ENCODE measurements at regions not wholly inside any gene's neighbourhood (a gene's known extent, or its start where the extent isn't known, plus 50 kb on each side); places are given as distances from the start of the nearest gene placed in this dataset.

- DNase-seq (no peak), ATAC-seq (no peak)
- Histone ChIP-seq H3K27me3 (ENCODE audit: low read depth) (no peaks in the 10 kb centered on the region), H3K36me3 (no peaks in the 10 kb centered on the region), H3K27ac (no peak overlapping the region), H3K4me1 (no peaks in the 10 kb centered on the region), H3K4me3 (no peak overlapping the region), H3K9me3 (no peaks in the 10 kb centered on the region)
- no peak for TF ChIP-seq CTCF (IDR thresholded peaks at IDR 0.05)
- intact Hi-C loops (cut with DNase I) = no loop called here
Observed at GRCh38 chr9:120065151-120065550, 514.8 kb downstream of the CDK5RAP2 start.

- H3K27ac ChIP-seq = no peak overlapping the region
- H3K9me3 ChIP-seq = no peaks in the 10 kb centered on the region
- no peaks in the 10 kb centered on the region for H3K36me3 ChIP-seq
- intact Hi-C loops (cut with DNase I) = no loop called here
- H3K27me3 ChIP-seq (ENCODE audit: low read depth) = no peaks in the 10 kb centered on the region
- H3K4me1 ChIP-seq = no peaks in the 10 kb centered on the region
- ATAC-seq = no peak
- DNase-seq = no peak
- no peak for TF ChIP-seq CTCF (IDR thresholded peaks at IDR 0.05)
- H3K4me3 ChIP-seq = no peak overlapping the region
Observed at GRCh38 chr9:120045011-120045410, 535.0 kb downstream of the CDK5RAP2 start.

- intact Hi-C loops (cut with DNase I) = no loop called here
- Histone ChIP-seq H3K9me3 (no peaks in the 10 kb centered on the region), H3K27ac (no peak overlapping the region), H3K27me3 (ENCODE audit: low read depth) (no peaks in the 10 kb centered on the region), H3K4me1 (no peaks in the 10 kb centered on the region), H3K4me3 (no peak overlapping the region), H3K36me3 (no peaks in the 10 kb centered on the region)
- no peak for TF ChIP-seq CTCF (IDR thresholded peaks at IDR 0.05)
- DNase-seq (no peak), ATAC-seq (no peak)
Observed at GRCh38 chr9:120043448-120043847, 536.5 kb downstream of the CDK5RAP2 start.

- DNase-seq (no peak), ATAC-seq (no peak)
- TF ChIP-seq CTCF (IDR thresholded peaks at IDR 0.05) = no peak
- Histone ChIP-seq H3K4me3 (no peak overlapping the region), H3K27me3 (ENCODE audit: low read depth) (no peaks in the 10 kb centered on the region), H3K4me1 (no peaks in the 10 kb centered on the region), H3K36me3 (no peaks in the 10 kb centered on the region), H3K27ac (no peak overlapping the region), H3K9me3 (no peaks in the 10 kb centered on the region)
- intact Hi-C loops (cut with DNase I) = no loop called here
Observed at GRCh38 chr9:120040896-120041295, 539.1 kb downstream of the CDK5RAP2 start.

- intact Hi-C loops (cut with DNase I) = no loop called here
- Histone ChIP-seq H3K27ac (no peak overlapping the region), H3K9me3 (no peaks in the 10 kb centered on the region), H3K4me3 (no peak overlapping the region), H3K4me1 (no peaks in the 10 kb centered on the region), H3K27me3 (ENCODE audit: low read depth) (no peaks in the 10 kb centered on the region), H3K36me3 (no peaks in the 10 kb centered on the region)
- no peak for TF ChIP-seq CTCF (IDR thresholded peaks at IDR 0.05)
- DNase-seq (no peak), ATAC-seq (no peak)
Observed at GRCh38 chr9:120038342-120038741, 541.6 kb downstream of the CDK5RAP2 start.

- Histone ChIP-seq H3K27ac (no peak overlapping the region), H3K9me3 (no peaks in the 10 kb centered on the region), H3K36me3 (no peaks in the 10 kb centered on the region), H3K4me1 (no peaks in the 10 kb centered on the region), H3K27me3 (ENCODE audit: low read depth) (no peaks in the 10 kb centered on the region), H3K4me3 (no peak overlapping the region)
- DNase-seq = no peak
- no peak for ATAC-seq
- intact Hi-C loops (cut with DNase I) = no loop called here
- TF ChIP-seq CTCF (IDR thresholded peaks at IDR 0.05) = no peak
Observed at GRCh38 chr9:120032639-120033038, 547.3 kb downstream of the CDK5RAP2 start.
